ENCODE measurements at regions not wholly inside any gene's neighbourhood (a gene's known extent, or its start where the extent isn't known, plus 50 kb on each side); places are given as distances from the start of the nearest gene placed in this dataset.

- DNase-seq (ENCODE audit: low read depth in 2 of 2) = no peak
Measured at GRCh38 chr11:120032766-120033390, 105.0 kb downstream of the TRIM29 start.

- no peak for DNase-seq (ENCODE audit: low read depth in 2 of 2)
Measured at GRCh38 chr11:120031612-120032600, 106.0 kb downstream of the TRIM29 start.

GRCh38 chr11:120031156-120031555 is 106.8 kb downstream of the TRIM29 start:
- no peak for DNase-seq (ENCODE audit: low read depth in 2 of 2)

GRCh38 chr11:120030411-120030810 is 107.5 kb downstream of the TRIM29 start:
- no peak for DNase-seq (ENCODE audit: low read depth in 2 of 2)

- DNase-seq (ENCODE audit: low read depth in 2 of 2) = no peak
Measured at GRCh38 chr11:120029321-120029720, 108.6 kb downstream of the TRIM29 start.

DNA sequence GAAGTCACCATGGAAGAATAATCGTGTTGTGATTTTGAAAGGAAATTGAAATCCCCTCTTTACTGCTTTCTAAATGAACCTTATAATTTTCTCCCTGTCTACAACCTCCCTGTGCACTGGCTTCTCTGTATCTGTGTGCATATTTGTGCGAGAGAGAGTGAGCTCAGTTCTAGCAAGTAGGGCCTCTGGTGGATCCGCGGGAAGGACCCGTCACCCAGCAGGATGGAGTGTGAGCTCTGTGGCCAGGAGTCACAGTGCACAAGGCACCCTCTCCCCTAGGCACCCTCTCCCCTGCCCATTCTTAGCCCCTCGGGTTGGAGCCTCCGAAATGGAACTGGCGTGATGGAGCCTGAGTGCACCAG is 109.0 kb downstream of the TRIM29 start:
- DNase-seq (ENCODE audit: low read depth in 2 of 2) = no peak

- DNase-seq (ENCODE audit: low read depth in 2 of 2) = no peak
Measured at GRCh38 chr11:120028181-120028896, 109.6 kb downstream of the TRIM29 start.

- no peak for DNase-seq (ENCODE audit: low read depth in 2 of 2)
Measured at GRCh38 chr11:120027546-120028180, 110.2 kb downstream of the TRIM29 start.

DNA sequence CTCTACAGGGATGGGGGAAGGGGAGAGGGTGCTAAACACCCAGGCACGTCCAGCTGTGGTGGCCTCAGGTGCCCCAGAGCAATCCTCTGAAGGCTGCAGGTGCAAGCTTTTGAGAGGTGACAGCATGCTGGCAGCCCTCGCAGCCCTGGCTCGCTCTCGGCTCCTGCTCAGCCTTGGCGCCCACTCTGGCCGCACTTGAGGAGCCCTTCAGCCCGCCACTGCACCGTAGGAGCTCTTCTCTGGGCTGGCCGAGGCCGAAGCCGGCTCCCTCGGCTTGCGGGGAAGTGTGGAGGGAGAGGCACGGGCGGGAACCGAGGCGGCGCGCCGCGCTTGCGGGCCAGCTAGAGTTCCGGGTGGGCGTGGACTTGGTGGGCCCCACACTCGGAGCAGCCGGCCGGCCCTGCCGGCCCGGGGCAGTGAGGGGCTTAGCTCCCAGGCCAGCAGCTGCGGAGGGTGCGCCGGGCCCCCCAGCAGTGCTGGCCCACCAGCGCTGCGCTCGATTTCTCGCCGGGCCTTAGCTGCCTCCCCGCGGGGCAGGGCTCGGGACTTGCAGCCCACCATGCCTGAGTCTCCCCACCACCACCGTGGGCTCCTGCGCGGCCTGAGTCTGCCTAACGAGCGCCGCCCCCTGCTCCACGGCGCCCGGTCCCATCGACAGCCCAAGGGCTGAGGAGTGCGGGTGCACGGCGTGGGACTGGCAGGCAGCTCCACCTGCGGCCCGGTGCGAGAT is 112.1 kb downstream of the TRIM29 start:
- DNase-seq (ENCODE audit: low read depth in 2 of 2) = no peak

DNA sequence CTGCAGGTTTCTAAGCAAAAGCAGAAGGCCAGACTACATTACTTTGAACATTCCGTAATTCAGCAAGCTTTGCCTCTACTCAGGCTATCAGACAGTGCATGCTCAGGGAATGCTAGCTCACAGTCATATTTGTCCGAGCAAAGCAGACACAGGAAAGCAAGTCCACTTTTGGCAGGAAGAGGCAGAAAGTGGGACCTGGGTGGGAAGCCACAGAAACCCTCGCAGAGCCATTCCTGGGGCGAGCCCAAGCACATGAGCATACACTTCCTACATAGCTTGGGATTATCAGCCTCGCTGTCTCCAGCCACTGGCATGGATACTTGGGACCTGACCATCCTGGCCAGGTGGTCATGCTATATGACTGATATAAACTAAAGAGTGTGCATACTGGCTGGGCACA is 113.3 kb downstream of the TRIM29 start:
- no peak for DNase-seq (ENCODE audit: low read depth in 2 of 2)

GRCh38 chr11:120024046-120024445 is 113.9 kb downstream of the TRIM29 start:
- DNase-seq (ENCODE audit: low read depth in 2 of 2) = no peak

DNA sequence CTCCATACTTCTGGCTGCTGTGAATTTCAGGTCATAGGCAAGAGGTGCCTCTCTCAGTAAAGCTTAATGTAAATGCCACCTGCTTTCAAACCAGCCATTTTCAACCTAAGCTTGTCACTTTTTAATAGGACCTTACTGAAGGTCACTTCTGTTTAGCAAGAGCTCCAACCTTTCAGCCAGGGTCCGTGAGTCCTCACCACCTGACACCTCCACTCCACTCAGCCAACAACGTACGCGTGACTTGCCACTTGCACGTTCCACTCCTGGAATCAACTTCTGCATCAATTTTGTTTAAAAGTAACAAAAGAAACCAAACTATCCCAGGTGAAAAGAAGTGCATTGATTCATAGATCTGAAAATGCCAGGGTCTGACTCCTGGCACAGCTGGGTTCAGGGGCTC is 114.4 kb downstream of the TRIM29 start:
- DNase-seq (ENCODE audit: low read depth in 2 of 2) = no peak

DNA sequence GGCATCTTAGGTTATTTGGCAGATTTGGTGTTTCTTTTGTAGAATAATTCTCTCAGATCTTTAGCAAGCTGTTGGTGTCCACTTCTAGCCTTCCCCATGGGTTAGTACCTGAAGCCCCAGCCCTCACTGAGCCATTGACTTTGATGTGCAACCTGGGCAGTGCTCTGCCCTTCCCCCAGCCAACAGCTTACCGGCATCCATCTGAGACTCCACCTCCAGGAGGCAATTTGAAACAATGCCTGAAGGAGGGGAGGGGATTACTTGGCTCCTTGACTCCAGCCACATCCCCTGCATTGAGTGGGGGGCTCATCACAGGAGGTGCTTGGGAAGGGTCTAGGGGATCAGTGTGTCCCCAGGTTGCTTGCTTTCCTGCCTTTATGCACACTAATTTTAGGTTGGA is 114.8 kb downstream of the TRIM29 start:
- DNase-seq (ENCODE audit: low read depth in 2 of 2) = no peak

DNA sequence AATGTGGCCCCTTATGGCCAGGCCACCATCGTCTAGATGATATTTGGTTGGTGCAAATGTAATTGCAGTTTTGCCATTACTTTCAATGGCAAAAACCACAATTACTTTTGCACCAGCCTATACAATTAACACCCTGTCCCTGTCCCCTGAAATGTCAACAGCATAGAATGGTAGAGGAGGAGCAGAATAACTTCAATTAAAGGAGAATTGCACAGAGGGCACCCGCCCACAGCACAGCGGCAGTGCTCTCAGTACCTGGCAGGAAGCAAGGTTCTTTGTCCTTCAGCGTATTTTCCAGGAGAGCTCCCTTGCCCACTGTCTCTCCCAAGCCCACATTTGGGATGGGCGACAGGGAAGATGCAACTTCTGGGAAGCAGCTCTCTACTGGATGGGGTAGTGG is 115.3 kb downstream of the TRIM29 start:
- no peak for DNase-seq (ENCODE audit: low read depth in 2 of 2)

GRCh38 chr11:120021978-120022377 is 115.9 kb downstream of the TRIM29 start:
- DNase-seq (ENCODE audit: low read depth in 2 of 2) = no peak

DNA sequence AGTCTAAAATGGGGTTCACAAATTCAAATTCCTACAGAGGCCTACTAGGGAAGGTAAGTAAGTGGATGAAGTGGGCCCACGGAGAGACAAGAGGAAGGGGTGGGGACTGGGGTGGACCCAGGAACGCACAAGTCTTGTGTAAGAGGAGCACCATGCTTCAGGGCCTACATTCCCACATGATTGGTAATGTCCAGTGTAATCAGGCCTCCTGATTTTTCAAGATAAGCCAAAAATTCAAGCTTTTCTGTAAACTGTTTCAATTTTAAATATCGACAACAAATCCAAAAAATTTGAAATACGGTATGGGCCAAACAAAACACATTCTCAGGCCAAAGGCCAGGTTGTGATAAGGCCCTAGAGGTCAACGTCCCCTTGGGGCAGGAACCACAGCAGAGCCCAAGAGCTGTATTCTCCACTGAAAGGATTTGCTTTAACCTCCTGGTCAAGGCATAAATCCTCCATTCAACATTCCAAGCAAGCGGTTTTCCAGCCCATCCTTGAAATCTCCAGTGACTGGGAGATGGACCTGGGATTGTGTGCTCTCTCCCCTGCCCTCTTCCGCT is 116.4 kb downstream of the TRIM29 start:
- DNase-seq (ENCODE audit: low read depth in 2 of 2) = no peak

- DNase-seq (ENCODE audit: low read depth in 2 of 2) = no peak
Measured at GRCh38 chr11:120020981-120021380, 116.9 kb downstream of the TRIM29 start.

DNA sequence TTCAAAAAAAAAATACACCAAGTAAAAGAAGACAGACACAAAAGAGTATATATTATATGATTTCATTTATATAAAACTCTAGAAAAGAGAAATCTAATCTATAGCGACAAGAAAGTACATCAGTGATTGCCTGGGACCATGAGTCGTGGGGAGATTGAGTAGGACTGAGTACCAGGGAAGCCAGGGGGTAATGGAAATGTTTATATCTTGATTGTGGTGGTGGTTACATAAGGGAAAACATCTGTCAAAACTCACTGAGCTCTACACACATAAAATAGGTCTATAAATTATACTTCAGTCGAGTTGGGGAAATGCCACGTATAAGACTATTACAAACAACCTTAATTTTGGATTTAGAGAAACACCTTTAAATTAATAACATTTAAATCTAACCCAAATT is 117.4 kb downstream of the TRIM29 start:
- no peak for DNase-seq (ENCODE audit: low read depth in 2 of 2)

- DNase-seq (ENCODE audit: low read depth in 2 of 2) = no peak
Measured at GRCh38 chr11:120019191-120019590, 118.7 kb downstream of the TRIM29 start.

GRCh38 chr11:120017582-120018150 is 120.2 kb downstream of the TRIM29 start:
- DNase-seq (ENCODE audit: low read depth in 2 of 2) = no peak
